NCI-H2227 (cell line): ENCODE measurements at regions not wholly inside any gene's neighbourhood (a gene's known extent, or its start where the extent isn't known, plus 50 kb on each side); places are given as distances from the start of the nearest gene placed in this dataset.
"Not testable (repeated sequence)": the region's sequence is repeated elsewhere in the genome, so short reads cannot be mapped to it uniquely, and the experiment has no call there.

Experiments used
- DNase-seq: peaks from one replicate; lab custom pipeline; 2025; ENCODE audit not compliant: unreplicated experiment; lab: John Stamatoyannopoulos, UW

DNA sequence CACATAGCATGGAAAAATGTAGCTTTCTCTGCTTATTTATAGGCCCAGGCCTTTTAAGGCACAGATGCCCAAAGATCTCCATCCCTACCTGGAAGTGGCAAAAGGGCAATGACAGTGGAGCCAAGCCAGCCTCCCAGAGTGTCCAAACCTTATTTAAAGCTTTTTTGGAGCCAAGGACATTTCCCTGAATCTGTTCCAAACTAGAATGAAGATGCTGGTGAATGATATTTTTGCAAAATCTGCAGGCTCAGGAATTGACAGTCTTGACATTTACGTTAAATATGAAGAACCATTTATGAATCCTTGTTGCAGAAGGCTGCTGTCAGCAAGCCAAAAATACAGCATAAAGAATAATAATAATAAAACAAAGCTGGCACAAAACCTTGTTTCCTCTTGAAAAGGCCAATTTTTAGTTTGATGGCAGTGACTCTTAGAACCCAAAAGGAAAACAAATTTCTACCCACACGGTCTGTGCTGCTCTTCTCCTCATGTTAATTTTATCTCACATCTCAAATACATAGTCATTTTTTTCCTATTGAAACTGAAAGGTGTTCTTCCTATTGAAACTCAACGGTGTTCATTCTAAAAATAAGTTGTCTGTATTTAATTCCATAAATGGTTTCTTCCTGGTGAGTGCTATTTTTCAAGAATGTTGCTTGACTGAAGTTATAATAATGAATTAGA lies 206.3 kb upstream of the TBL1X start:
- DNase-seq, result no peak

- DNase-seq, result no peak
Measured at GRCh38 chrX:9260603-9261002, 204.3 kb upstream of the TBL1X start.

- no peak for DNase-seq
Measured at GRCh38 chrX:9267415-9267814, 197.4 kb upstream of the TBL1X start.

- DNase-seq, result no peak
Measured at GRCh38 chrX:9269134-9269533, 195.7 kb upstream of the TBL1X start.

DNA sequence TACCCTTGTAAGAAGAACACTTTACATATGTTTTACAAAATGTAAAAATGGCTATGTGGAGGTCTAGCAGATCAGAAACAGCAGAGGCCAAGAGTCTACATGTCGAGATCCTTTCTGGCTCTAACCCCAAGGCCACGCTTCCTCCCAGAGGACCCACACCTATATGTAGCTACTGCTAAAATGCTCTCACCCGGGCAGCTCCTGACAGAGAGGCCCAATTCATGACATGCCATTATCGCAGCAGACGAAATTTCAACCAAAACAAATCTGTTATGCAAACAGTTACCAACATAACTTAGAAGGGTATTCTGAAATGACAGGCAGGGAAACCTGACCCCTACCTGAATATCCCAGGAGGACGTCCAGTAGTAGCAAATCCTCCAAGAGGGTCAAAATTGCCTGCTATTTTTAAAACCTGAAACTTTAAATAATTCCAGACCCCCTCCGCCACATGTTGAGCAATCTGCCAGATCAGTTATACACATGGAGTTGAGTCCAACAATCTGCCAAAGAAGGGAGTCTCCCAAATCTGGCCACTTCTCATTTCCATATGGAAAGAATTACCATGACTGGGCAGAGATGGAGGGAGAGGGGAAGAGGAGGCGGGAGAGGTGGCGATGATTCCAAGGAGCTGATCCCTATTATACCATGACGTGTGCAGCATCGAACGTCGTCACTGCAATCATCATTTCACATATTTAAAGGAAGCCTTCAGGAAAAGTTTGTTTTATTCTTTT lies 192.9 kb upstream of the TBL1X start:
- DNase-seq, result no peak

GRCh38 chrX:9273744-9274143 lies 191.1 kb upstream of the TBL1X start:
- no peak for DNase-seq

DNA sequence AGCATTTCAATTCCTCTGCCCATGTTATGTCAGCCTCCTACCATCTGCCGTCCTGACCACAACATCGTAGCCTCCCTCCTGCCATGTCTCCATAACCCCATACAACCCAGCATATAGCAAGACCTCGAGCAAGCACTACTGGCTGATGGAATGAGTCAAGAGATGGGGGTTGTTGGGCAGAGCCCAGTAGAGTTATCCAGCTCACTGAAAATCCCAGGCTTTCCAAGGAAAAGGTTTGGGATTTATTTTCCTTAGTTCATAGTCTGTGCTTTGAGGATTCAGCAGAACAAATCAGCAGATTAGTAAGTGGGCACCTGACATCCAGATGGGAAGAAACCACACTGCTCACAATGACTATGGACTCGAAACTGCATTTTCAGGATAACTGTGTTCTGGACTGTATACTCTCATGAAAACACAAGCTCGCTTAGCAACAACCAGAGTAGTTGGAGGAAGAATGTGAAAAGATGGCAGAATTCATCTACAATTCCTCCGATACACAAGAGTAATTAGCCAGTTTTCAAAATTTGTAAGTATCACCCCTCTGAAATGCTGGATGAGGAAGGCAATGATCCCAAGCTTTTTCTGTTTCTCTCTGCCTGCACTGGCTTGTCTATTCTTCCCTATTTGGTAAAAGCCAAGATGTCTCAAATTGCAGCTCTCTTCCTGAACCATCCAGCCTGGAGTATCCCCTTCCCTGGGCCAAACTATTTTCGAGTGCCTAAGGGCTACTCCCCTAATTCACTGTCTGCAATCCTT lies 186.2 kb upstream of the TBL1X start:
- DNase-seq, result no peak

DNA sequence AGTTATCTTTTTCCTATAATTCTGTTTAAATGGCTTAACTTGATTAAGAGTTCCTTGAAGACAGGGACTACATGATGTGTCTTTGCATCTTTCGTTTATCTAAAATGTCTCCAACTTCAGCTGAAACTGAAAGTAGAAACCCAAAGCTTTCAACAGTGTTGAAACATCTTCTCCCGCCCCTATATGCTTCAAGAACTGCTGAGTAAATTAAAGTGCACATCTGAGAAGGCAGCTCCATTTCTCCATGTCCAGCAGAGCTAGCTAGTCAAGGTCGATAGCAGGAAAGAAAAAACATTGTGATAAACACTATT lies 185.7 kb upstream of the TBL1X start:
- peak; percentile 4 for DNase-seq

DNA sequence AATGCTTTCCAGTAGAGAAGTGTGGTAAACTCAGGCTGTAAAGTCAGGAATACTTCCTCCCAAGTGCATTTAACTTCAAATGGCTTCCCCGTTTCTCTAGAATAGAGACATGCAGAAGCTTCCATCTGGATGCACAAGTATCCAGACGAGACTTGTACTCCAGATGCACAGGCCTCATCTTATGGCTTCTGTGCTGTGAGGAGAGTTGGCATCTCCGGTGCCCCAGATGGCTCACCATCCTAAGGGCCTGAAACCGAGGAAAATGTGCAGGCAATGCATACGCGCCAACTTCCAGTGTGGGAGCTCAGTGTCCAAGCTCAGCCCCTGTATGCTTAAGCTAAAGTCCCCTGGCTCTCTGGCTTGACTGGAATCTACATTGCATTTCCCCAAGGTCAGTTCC lies 184.0 kb upstream of the TBL1X start:
- no peak for DNase-seq

DNA sequence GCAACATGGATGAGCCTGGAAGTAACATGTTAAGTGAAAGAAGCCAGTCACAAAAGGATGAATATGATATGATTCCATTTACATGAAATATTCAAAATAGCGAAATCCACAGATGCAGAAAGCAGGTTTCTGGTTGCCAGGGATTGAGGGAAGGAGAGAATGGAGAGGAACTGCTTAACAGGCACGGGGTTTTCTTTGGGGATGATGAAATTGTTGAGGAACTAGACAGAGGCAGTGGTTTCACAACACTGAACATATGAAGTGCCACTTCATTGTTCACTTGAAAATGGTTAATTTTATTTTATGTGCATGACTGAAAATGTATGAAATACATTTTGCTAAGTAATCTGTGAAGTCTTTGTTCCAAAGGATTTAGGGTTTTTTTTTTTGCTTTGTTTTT lies 182.5 kb upstream of the TBL1X start:
- no peak for DNase-seq

GRCh38 chrX:9285342-9285771 lies 179.5 kb upstream of the TBL1X start:
- DNase-seq, result no peak

GRCh38 chrX:9286234-9286633 lies 178.6 kb upstream of the TBL1X start:
- DNase-seq, result no peak

DNA sequence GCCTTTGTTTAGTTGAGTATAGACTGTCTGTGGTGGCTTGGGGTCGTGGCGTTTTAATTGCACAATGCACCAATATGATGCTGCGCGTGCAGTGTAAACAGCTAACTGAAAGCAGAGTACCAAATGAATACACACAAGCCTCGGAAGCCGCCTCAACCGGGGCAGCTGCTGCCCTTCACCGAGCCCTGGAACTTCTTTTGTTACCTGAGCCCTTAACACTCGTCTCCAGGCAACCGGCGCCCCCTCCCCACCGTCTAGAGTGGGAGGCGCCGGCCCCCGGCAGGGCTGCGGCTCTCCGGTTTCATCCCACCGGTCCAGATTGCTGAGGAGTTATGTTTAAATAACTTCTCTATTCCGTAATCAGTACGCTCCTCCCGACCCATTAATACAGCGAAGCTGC lies 173.2 kb upstream of the TBL1X start:
- DNase-seq, result peak; percentile 83

- DNase-seq, result peak; percentile 42
Measured at GRCh38 chrX:9293051-9293496, 171.8 kb upstream of the TBL1X start.

DNA sequence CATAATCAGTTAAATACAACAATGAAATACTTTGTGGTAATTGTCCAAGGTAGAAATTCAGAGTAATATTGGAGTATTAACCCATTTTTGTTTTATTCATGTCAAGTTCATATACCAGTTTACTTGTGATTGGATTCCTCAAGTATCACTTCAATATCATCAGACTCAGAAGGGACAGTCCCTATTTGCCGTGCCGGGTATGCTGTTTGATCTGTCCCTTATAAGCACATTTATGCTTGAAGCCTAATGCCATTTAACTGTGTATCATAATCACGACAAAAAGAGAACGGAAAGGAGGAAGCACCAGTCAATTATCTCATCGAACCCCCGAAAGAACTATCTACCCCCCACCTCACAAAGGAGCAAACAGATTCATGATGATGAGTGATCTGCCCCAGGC lies 171.0 kb upstream of the TBL1X start:
- no peak for DNase-seq

DNA sequence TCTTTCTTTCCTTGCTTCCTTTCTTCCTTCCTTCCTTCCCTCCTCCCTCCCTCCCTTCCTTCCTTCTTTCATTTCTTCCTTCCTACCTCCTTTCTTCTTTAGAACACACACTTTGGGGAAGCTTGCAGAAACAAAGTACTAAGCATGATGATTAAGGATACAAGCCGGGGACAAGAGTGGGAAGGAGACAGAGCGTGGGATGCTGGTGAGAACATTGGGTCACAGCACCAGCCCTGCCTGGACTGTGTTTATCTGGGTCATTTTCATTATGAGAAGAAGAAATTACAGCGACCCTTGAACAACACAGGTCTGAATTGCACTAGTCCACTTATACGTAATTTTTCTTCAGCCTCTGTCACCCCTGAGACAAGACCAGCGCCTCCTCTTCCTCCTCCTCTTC lies 169.3 kb upstream of the TBL1X start:
- DNase-seq, result no peak

DNA sequence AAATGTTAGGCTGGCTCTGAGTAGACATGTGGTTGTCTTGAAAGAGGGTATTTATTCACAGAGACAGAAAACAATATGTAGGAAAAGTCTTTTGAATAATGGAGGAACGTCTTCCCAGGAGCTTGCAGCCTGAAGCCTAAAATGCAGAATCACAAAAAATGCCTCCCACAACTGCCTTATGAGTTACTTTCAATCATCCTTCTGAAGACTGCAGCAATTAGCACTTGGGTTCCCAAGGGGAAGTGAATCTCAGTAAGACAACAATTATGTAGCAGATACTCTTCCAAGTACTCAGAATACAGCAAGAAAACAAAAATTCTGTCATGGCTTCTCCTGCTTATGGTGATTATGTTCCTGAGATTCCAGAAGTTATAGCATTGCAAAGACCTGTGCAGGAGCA lies 166.6 kb upstream of the TBL1X start:
- DNase-seq, result no peak

DNA sequence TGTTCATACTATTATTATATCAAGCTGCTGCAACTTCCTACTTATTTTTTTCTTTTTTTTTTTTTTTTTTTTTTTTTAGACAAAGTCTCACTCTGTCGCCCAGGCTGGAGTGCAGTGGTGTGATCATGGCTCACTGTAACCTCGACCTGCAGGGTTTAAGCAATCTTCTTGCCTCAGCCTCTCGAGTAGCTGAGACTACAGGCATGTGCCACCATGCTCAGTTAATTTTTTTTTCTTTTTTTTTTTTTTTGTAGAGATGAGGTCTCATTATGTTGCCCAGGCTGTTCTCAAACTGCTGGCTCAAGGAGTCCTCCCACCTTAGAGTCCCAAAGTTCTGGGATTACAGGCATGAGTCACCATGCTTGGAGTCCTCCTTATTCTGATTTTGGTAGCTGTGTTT lies 165.2 kb upstream of the TBL1X start:
- DNase-seq, result not testable (repeated sequence)

DNA sequence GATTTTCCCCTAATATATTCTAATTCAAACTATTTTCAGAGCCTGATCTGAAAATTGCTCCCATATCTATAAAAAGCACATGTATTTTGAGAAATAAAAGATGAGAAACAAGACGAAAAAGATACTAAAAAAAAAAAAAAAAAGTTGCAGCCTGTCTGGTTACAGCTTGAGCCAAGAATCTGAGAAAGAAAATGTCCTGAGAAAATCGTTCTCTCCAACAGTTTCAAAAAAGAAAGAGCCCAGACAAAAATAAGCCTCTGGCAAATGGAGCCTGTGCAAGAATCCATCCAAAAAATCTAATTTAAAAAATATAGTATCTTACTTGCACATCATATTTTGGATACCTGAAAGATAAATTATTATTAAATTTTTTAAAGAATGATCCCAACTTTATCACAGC lies 163.0 kb upstream of the TBL1X start:
- no peak for DNase-seq

DNA sequence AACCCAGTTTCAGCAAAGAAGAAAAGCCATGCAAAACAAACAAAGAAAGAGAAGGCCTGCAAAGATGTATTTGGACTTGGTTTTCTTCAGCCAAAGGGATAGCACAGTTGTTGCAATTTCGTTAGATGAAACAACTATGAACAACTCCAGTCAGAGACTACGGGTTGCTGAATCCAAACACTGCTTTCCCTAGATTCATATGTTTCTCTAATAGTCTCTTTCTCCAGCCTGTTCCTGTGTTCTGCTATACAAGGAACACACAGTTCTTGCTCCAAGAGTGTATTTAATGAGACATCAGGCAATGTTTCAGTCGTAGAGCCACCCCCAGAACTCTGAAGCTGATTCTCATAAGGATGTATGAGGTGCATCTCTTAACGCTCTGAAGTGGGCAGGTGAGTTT lies 162.5 kb upstream of the TBL1X start:
- no peak for DNase-seq

DNA sequence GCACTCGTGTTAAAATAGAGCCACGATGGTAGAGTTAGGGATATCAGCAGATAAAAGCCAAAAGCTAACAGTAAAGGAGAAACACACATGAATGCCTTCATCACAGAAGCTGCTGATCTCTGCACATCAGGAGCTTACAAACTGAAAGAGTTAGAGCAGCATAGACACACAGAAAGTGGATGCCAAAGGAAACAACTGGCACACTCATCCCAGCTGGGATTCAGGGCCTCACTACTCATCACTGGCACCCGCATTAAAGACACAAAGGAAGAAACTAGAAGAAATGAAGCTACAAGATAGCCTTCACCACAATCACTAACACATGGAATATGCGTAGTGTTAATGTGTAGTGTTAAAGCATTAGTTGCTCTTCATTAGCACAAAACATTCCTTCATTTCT lies 156.4 kb upstream of the TBL1X start:
- no peak for DNase-seq

GRCh38 chrX:9310616-9311015 lies 154.2 kb upstream of the TBL1X start:
- DNase-seq, result no peak
